GM18519 (cell line): ENCODE measurements at regions not wholly inside any gene's neighbourhood (a gene's known extent, or its start where the extent isn't known, plus 50 kb on each side); places are given as distances from the start of the nearest gene placed in this dataset.
"Not testable (repeated sequence)": the region's sequence is repeated elsewhere in the genome, so short reads cannot be mapped to it uniquely, and the experiment has no call there.

Source experiments
- ATAC-seq: cut with Tn5 transposase; IDR thresholded peaks from one replicate; pipeline ENCODE4 v1.9.1; 2021; ENCODE audit warnings: mild to moderate bottlenecking, moderate library complexity; ENCODE audit not compliant: unreplicated experiment, low FRiP score

DNA sequence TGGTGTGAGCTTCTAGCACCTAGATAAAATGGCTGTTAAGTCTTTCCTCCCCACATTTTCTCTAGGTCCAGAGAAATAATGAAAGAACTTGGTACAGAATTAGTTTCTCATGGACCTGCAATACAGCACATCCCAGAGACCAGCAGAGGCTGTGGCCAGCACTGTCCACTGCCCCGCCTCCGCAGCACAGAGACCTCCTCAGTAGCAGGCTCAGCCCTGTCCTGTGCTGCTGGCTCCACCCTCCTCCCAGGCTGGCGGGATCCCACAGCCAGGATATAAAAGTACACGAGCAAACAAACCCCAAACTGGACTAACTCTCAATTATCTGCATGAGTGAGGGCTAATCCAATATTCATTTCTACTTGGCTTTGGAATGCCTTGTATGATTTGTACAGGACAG, 401.5 kb downstream of the RPS6KC1 start:
- no peak for ATAC-seq

DNA sequence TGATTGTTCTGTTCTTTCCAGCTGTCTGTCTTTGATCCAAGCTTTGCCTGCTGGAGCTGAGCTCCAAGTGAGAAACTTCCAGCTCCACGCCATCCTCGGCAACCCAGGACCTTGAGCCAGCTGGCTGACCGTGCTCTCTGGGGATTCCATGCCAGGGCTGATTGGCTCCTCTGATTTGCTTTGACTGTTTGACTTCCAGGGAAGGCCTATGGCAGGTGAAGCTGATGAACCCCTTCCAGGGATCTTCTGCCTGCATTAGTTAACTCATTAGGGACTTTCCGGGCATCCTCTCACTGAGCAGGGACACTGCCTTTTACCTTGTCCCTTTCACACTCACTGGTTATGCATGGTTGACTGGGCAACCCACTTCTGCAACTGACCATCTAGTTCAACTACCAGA, 406.1 kb downstream of the RPS6KC1 start:
- no peak for ATAC-seq

DNA sequence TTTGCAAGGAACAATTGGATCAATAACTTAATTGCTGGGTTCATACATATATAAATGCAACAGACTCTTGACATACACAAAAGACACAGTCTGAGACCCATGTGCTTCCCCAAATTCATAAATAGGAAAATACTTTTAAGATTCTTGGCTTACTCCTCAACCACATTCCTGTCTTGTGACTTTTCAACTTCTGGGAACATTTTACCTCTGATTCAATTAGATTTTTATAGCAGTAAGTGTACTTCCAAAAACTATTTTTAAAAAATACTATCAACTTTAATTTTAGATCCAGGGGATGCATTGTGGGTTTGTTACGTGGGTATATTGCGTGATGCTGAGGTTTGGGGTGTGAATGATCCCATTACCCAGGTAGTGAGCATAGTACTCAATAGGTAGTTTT, 406.7 kb downstream of the RPS6KC1 start:
- no peak for ATAC-seq

DNA sequence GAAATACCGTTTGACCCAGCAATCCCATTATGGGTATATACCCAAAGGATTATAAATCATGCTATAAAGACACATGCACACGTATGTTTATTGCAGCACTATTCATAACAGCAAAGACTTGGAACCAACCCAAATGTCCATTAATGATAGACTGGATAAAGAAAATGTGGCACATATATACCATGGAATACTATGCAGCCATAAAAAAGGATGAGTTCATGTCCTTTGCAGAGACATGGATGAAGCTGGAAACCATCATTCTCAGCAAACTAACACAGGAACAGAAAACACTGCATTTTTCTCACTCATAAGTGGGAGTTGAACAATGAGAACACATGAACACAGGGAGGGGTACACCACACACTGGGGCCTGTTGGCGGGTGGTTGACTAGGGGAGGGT, 411.3 kb downstream of the RPS6KC1 start:
- ATAC-seq: not testable (repeated sequence)

DNA sequence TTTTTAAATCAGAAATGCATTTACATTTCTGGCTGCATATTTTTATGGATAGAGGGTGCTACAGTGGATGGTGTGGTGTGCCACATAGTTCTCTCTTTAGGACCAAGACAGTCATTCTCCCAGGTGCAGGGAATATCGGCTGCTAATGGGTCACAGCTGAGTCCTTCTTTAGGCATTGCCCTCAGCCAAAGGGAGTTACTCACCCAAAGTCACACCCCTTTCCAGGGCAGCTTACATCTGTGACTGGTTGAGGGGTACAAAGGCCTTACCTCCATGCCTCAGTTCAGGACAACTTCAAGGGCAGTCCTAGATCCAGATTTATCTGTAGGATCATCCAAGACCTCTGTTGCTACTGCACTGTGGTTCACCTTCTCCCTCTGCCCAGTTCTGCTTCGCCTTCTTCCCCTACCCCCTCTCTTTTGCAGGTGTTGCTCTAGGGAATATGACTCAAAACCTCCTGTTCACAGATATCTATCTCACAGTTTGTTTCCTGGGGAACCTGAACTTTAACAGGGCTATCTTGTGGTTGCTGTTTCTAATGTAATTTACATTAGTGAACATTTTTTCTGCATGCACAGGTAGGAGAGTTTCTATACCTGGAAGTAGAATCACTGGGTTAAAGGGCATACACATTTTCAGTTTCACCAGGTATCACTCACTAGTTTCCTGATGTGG, 413.9 kb downstream of the RPS6KC1 start:
- ATAC-seq: no peak

- peak; percentile 46 for ATAC-seq
These were observed 415.5 kb downstream of the RPS6KC1 start for GRCh38 chr1:213466541-213466940.

GRCh38 chr1:213474054-213474453, 423.0 kb downstream of the RPS6KC1 start:
- no peak for ATAC-seq

- no peak for ATAC-seq
These were observed 430.4 kb downstream of the RPS6KC1 start for GRCh38 chr1:213481395-213481794.

DNA sequence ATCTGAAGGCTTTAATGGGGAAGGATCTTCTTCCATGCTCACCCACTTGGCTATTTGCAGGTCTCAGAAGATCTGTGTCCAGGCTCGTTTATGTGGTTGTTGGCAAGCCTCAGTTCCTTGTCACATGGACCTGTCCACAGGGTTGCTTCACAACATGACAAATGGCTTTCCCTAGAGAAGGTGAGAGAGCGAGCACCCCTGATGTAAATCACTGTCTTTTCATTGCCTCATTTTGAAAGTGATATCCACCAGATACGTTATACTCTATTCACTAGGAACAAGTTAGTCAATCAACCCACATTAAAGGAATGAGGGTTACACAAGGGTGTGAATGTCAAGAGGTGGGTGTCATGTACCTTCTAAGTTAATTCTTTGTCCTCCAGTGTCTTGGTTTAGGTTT, 433.3 kb downstream of the RPS6KC1 start:
- ATAC-seq: no peak

GRCh38 chr1:213484758-213485157, 433.7 kb downstream of the RPS6KC1 start:
- ATAC-seq: no peak

- ATAC-seq: no peak
These were observed 435.4 kb downstream of the RPS6KC1 start for GRCh38 chr1:213486488-213486887.

DNA sequence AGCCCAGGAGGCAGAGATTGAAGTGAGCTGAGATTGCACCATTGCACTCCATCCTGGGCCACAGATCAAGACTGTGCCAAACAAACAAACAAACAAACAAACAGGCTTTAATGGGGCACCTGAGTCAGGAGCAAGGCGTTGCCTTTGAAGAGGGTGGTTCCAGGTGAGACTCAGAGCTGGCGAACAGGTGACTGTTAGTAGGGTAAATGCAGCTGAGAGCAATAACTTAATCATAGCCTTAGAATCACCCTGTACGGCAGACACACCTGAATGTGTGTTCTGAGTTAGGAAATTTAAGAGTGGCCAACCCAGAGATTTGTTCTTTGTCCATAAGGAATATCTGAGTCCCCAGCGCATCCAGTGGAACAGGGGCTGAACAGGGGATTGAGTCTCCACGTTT, 440.4 kb downstream of the RPS6KC1 start:
- no peak for ATAC-seq

DNA sequence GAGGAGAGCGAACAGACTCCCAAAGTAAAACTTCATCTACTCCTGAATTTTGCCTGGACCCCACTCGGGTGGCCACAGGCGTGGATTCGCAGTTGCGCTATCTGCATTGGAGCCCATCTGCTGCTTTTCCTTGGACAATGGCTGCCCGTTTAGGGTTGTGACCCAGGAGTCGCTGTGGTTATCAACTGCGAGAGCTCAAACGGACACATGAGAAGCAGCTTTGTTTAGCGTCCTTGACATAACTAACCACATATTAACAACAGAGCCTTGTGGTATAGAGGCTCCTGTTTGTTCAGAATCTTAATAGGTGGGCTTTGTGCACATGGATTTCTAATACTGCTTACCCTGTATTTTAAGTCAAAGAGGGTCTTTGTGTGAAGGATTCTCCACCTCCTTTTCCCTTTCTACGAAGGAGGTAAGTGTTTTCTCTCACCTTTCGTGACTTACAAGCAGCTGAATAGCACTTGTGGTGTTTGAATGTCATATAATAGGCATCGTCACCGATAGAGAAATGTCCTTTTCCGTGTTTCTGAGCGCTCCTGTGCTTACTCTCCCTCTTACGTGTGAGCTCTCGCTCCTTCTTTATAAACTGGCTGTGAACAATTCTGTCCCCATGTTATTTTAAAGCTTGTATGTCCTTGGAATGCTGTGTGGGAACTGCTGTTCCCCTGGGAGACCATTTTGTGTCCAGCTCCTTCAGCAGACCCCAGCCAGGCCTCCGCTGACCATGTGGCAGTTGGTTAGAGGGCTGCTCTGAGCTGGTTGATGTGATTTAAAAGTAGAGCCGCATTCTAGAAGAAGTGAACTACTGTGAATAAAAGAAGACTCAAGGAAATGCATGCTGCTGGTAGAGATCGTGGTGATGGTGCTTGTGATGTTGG, 441.4 kb downstream of the RPS6KC1 start:
- ATAC-seq: no peak

DNA sequence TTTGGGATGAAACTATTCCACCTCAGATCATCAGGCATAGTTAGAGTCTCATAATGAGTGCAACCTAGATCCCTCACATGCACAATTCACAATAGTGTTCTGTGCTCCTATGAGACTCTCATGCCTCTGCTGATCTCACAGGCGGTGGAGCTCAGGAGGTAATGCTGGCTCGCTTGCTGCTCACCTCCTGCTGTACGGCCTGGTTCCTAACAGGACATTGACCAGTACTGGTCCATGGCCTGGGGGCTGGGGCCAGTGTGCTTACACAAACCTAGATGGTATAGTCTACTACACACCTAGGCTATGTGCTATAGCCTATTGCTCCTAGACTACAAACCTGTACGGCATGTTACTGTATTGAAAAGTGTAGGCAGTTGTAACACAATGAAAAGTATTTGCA, 448.4 kb downstream of the RPS6KC1 start:
- ATAC-seq: no peak

GRCh38 chr1:213507472-213508223, 456.6 kb downstream of the RPS6KC1 start:
- no peak for ATAC-seq

DNA sequence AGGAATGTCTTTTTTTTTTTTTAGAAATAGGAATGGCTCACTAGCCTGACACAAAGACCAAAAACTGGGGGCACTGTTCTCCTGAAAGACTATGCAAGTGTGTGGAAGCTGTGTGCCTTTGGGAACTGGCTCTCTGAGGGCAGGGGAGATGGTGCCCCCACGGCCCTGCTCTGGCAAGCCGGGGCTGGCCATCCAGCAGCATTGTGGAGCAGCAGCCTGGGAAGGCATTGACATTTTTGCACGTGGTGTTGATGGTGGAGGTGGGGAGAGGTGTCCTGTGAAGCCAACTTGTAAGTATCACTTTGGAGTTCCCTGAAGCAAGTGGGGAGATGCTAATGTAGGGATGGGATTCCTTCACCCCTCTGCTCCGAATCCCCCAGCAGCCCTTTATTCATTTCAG, 460.1 kb downstream of the RPS6KC1 start:
- ATAC-seq: no peak

- no peak for ATAC-seq
These were observed 461.3 kb downstream of the RPS6KC1 start for GRCh38 chr1:213512316-213512715.

DNA sequence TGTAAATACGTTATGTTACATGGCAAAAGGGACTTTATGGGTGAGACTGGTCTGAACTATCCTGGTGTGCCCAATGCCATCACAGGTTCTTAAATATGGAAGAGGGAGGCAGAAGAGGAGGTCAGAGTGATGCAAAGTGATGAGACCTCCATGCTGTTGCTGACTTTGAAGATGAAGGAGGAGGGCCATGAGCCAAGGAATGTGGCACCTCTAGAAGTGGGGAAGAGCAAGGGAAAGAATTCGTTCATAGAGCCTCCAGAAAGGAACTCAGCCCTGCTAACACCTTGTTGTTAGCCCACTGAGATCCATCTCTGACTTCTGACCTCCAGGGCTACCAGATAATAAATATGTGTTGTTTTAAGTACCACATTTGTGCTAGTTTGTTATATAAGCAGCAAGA, 462.0 kb downstream of the RPS6KC1 start:
- no peak for ATAC-seq

GRCh38 chr1:213514408-213515179, 463.6 kb downstream of the RPS6KC1 start:
- not testable (repeated sequence) for ATAC-seq

DNA sequence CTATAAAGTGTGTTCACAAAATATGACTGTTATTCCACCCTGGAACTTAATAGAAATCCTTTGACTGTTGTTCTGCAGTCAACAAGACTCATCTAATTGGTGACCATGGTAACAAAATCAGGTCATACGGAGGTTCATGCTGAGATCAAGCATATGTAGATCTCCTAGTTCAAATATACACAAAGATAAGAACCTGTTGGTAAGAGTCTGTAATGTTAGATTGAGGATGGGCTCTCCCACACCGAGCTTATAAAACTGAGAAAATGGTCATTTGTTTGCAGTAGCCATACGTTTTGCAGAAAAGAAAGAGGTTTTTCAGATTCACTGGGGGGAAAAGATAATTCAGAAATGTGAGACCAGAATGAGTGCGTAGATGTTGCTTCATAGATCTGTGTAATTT, 468.1 kb downstream of the RPS6KC1 start:
- ATAC-seq: no peak
